DMS 273 (cell line): ENCODE measurements at regions not wholly inside any gene's neighbourhood (a gene's known extent, or its start where the extent isn't known, plus 50 kb on each side); places are given as distances from the start of the nearest gene placed in this dataset.
"Not testable (repeated sequence)": the region's sequence is repeated elsewhere in the genome, so short reads cannot be mapped to it uniquely, and the experiment has no call there.

ENCODE experiments used
- DNase-seq: peaks from one replicate; lab custom pipeline; 2025; ENCODE audit not compliant: unreplicated experiment; lab: John Stamatoyannopoulos, UW

GRCh38 chr20:41690702-41691101 is 72.5 kb upstream of the CHD6 start:
- no peak for DNase-seq

- DNase-seq: no peak
These were observed 68.8 kb upstream of the CHD6 start for GRCh38 chr20:41686961-41687360.

GRCh38 chr20:41685145-41685544 is 67.0 kb upstream of the CHD6 start:
- not testable (repeated sequence) for DNase-seq

- no peak for DNase-seq
These were observed 60.6 kb upstream of the CHD6 start for GRCh38 chr20:41678799-41679198.

- DNase-seq: no peak
These were observed 54.1 kb upstream of the CHD6 start for GRCh38 chr20:41672282-41672681.

- no peak for DNase-seq
These were observed 53.0 kb upstream of the CHD6 start for GRCh38 chr20:41671143-41671542.

- DNase-seq: no peak
These were observed 52.5 kb upstream of the CHD6 start for GRCh38 chr20:41670631-41671030.

GRCh38 chr20:41669708-41670263 is 51.6 kb upstream of the CHD6 start:
- no peak for DNase-seq

- DNase-seq: no peak
These were observed 50.0 kb upstream of the CHD6 start for GRCh38 chr20:41668057-41668749.
